ENCODE measurements at regions not wholly inside any gene's neighbourhood (a gene's known extent, or its start where the extent isn't known, plus 50 kb on each side); places are given as distances from the start of the nearest gene placed in this dataset.

GRCh38 chr15:93640411-93640962, 551.5 kb upstream of the RGMA start:
- H3K4me3 Mint-ChIP-seq, result no peak overlapping the region
- POLR2A ChIA-PET, result no interaction called here
- H3K4me3 ChIP-seq (ENCODE audit: control insufficient read depth in 1 of 2, extremely low read depth in 1 of 2, low read length in 1 of 2), result no peak overlapping the region
- no peaks in the 10 kb centered on the region for H3K36me3 ChIP-seq (ENCODE audit: control insufficient read depth in 2 of 2, extremely low read depth in 1 of 2, insufficient read depth in 1 of 2, low read length in 1 of 2)
- no peak overlapping the region for H3K27ac ChIP-seq (ENCODE audit: low read length)
- no peaks in the 10 kb centered on the region for H3K9me3 ChIP-seq
- peaks cover 4 to 9% of the 10 kb centered on the region in 2 donors for H3K27me3 Mint-ChIP-seq
- H3K4me1 Mint-ChIP-seq, result no peaks in the 10 kb centered on the region
- CTCF ChIA-PET, result no interaction called here
- H3K36me3 Mint-ChIP-seq, result no peaks in the 10 kb centered on the region
- no peaks in the 10 kb centered on the region for H3K4me1 ChIP-seq (ENCODE audit: control insufficient read depth in 1 of 2, extremely low read depth in 1 of 2, insufficient read depth in 2 of 2, low read length in 2 of 2)
- no peak for DNase-seq
- ATAC-seq (replicated peaks in 1 of 4), result no peak
- no peaks in the 10 kb centered on the region for H3K9me3 Mint-ChIP-seq
- H3K27me3 ChIP-seq (replicated peaks in 1 of 2; ENCODE audit: control insufficient read depth in 2 of 2, extremely low read depth in 1 of 2, insufficient read depth in 2 of 2, low read length in 1 of 2), result peaks cover 0 to 2% of the 10 kb centered on the region in 2 experiments
- no peak overlapping the region for H3K27ac Mint-ChIP-seq
- 40% methylated on average over 1 of the region's 4 CpGs for WGBS (ENCODE audit: insufficient coverage)

GRCh38 chr15:93631958-93632618, 543.1 kb upstream of the RGMA start:
- Histone ChIP-seq H3K4me1 (ENCODE audit: control insufficient read depth in 1 of 2, extremely low read depth in 1 of 2, insufficient read depth in 2 of 2, low read length in 2 of 2) (no peaks in the 10 kb centered on the region), H3K27me3 (replicated peaks in 1 of 2; ENCODE audit: control insufficient read depth in 2 of 2, extremely low read depth in 1 of 2, insufficient read depth in 2 of 2, low read length in 1 of 2) (no peaks in the 10 kb centered on the region), H3K27ac (ENCODE audit: low read length) (no peak overlapping the region), H3K9me3 (no peaks in the 10 kb centered on the region), H3K4me3 (ENCODE audit: control insufficient read depth in 1 of 2, extremely low read depth in 1 of 2, low read length in 1 of 2) (no peak overlapping the region), H3K36me3 (ENCODE audit: control insufficient read depth in 2 of 2, extremely low read depth in 1 of 2, insufficient read depth in 1 of 2, low read length in 1 of 2) (no peaks in the 10 kb centered on the region)
- H3K4me3 Mint-ChIP-seq, result no peak overlapping the region
- peaks cover 4 to 9% (median 4%) of the 10 kb centered on the region in 3 donors for H3K9me3 Mint-ChIP-seq
- no peak for ATAC-seq (replicated peaks in 1 of 4)
- CTCF ChIA-PET, result no interaction called here
- WGBS (ENCODE audit: insufficient coverage), result 65% methylated on average over 5 of the region's 9 CpGs
- no peak for DNase-seq
- H3K27me3 Mint-ChIP-seq, result peaks cover 0 to 6% of the 10 kb centered on the region in 2 donors
- H3K27ac Mint-ChIP-seq, result no peak overlapping the region
- no peaks in the 10 kb centered on the region for H3K36me3 Mint-ChIP-seq
- no peaks in the 10 kb centered on the region for H3K4me1 Mint-ChIP-seq
- POLR2A ChIA-PET, result no interaction called here

GRCh38 chr15:93619597-93619996, 530.6 kb upstream of the RGMA start:
- H3K27ac Mint-ChIP-seq, result no peak overlapping the region
- ChIA-PET CTCF (no interaction called here), POLR2A (no interaction called here)
- Histone ChIP-seq H3K27ac (ENCODE audit: low read length) (no peak overlapping the region), H3K4me3 (ENCODE audit: control insufficient read depth in 1 of 2, extremely low read depth in 1 of 2, low read length in 1 of 2) (no peak overlapping the region), H3K27me3 (replicated peaks in 1 of 2; ENCODE audit: control insufficient read depth in 2 of 2, extremely low read depth in 1 of 2, insufficient read depth in 2 of 2, low read length in 1 of 2) (peaks cover 0 to 2% of the 10 kb centered on the region in 2 experiments), H3K4me1 (ENCODE audit: control insufficient read depth in 1 of 2, extremely low read depth in 1 of 2, insufficient read depth in 2 of 2, low read length in 2 of 2) (no peaks in the 10 kb centered on the region), H3K9me3 (no peaks in the 10 kb centered on the region), H3K36me3 (ENCODE audit: control insufficient read depth in 2 of 2, extremely low read depth in 1 of 2, insufficient read depth in 1 of 2, low read length in 1 of 2) (no peaks in the 10 kb centered on the region)
- no peaks in the 10 kb centered on the region for H3K4me1 Mint-ChIP-seq
- H3K9me3 Mint-ChIP-seq, result no peaks in the 10 kb centered on the region
- 23% methylated on average over 3 of the region's 5 CpGs for WGBS (ENCODE audit: insufficient coverage)
- DNase-seq, result no peak
- H3K4me3 Mint-ChIP-seq, result no peak overlapping the region
- no peaks in the 10 kb centered on the region for H3K36me3 Mint-ChIP-seq
- no peak for ATAC-seq (replicated peaks in 1 of 4)
- H3K27me3 Mint-ChIP-seq, result peaks cover 13 to 23% of the 10 kb centered on the region in 2 donors

GRCh38 chr15:93617443-93617842, 528.4 kb upstream of the RGMA start:
- H3K27ac Mint-ChIP-seq, result no peak overlapping the region
- POLR2A ChIA-PET, result no interaction called here
- H3K36me3 Mint-ChIP-seq, result no peaks in the 10 kb centered on the region
- ATAC-seq (replicated peaks in 1 of 4) (no peak), DNase-seq (no peak)
- no peaks in the 10 kb centered on the region for H3K4me1 Mint-ChIP-seq
- Histone ChIP-seq H3K36me3 (ENCODE audit: control insufficient read depth in 2 of 2, extremely low read depth in 1 of 2, insufficient read depth in 1 of 2, low read length in 1 of 2) (no peaks in the 10 kb centered on the region), H3K4me3 (ENCODE audit: control insufficient read depth in 1 of 2, extremely low read depth in 1 of 2, low read length in 1 of 2) (no peak overlapping the region), H3K27ac (ENCODE audit: low read length) (no peak overlapping the region), H3K4me1 (ENCODE audit: control insufficient read depth in 1 of 2, extremely low read depth in 1 of 2, insufficient read depth in 2 of 2, low read length in 2 of 2) (no peaks in the 10 kb centered on the region), H3K27me3 (replicated peaks in 1 of 2; ENCODE audit: control insufficient read depth in 2 of 2, extremely low read depth in 1 of 2, insufficient read depth in 2 of 2, low read length in 1 of 2) (peaks cover 0 to 4% of the 10 kb centered on the region in 2 experiments), H3K9me3 (no peaks in the 10 kb centered on the region)
- no peak overlapping the region for H3K4me3 Mint-ChIP-seq
- H3K27me3 Mint-ChIP-seq, result peaks cover 14 to 31% of the 10 kb centered on the region in 2 donors
- no peaks in the 10 kb centered on the region for H3K9me3 Mint-ChIP-seq
- CTCF ChIA-PET, result no interaction called here

- H3K4me3 ChIP-seq (ENCODE audit: control insufficient read depth in 1 of 2, extremely low read depth in 1 of 2, low read length in 1 of 2), result no peak overlapping the region
- WGBS (ENCODE audit: insufficient coverage), result 87% methylated on average over 9 of the region's 11 CpGs
These were observed 525.5 kb upstream of the RGMA start for GRCh38 chr15:93614386-93615104.

GRCh38 chr15:93613386-93613785, 524.4 kb upstream of the RGMA start:
- DNase-seq (no peak), ATAC-seq (replicated peaks in 1 of 4) (no peak)
- Histone ChIP-seq H3K9me3 (no peaks in the 10 kb centered on the region), H3K36me3 (ENCODE audit: control insufficient read depth in 2 of 2, extremely low read depth in 1 of 2, insufficient read depth in 1 of 2, low read length in 1 of 2) (no peaks in the 10 kb centered on the region), H3K27ac (ENCODE audit: low read length) (no peak overlapping the region), H3K4me1 (ENCODE audit: control insufficient read depth in 1 of 2, extremely low read depth in 1 of 2, insufficient read depth in 2 of 2, low read length in 2 of 2) (no peaks in the 10 kb centered on the region), H3K27me3 (replicated peaks in 1 of 2; ENCODE audit: control insufficient read depth in 2 of 2, extremely low read depth in 1 of 2, insufficient read depth in 2 of 2, low read length in 1 of 2) (peaks cover 0 to 4% of the 10 kb centered on the region in 2 experiments), H3K4me3 (ENCODE audit: control insufficient read depth in 1 of 2, extremely low read depth in 1 of 2, low read length in 1 of 2) (no peak overlapping the region)
- Mint-ChIP-seq H3K27ac (no peak overlapping the region), H3K27me3 (peaks cover 14 to 21% of the 10 kb centered on the region in 2 donors), H3K36me3 (no peaks in the 10 kb centered on the region), H3K9me3 (no peaks in the 10 kb centered on the region), H3K4me3 (no peak overlapping the region), H3K4me1 (no peaks in the 10 kb centered on the region)
- ChIA-PET POLR2A (no interaction called here), CTCF (no interaction called here)
- no CpG with 5 or more reads among the region's 3 CpGs for whole genome bisulfite sequencing (ENCODE audit: insufficient coverage)

More at GRCh38 chr15:93614386-93615104, 525.5 kb upstream of the RGMA start:
- ChIA-PET POLR2A (no interaction called here), CTCF (no interaction called here)
- H3K27ac Mint-ChIP-seq, result no peak overlapping the region
- no peaks in the 10 kb centered on the region for H3K9me3 Mint-ChIP-seq
- DNase-seq (no peak), ATAC-seq (replicated peaks in 1 of 4) (no peak)
- no peaks in the 10 kb centered on the region for H3K36me3 Mint-ChIP-seq
- Histone ChIP-seq H3K4me1 (ENCODE audit: control insufficient read depth in 1 of 2, extremely low read depth in 1 of 2, insufficient read depth in 2 of 2, low read length in 2 of 2) (no peaks in the 10 kb centered on the region), H3K9me3 (no peaks in the 10 kb centered on the region), H3K36me3 (ENCODE audit: control insufficient read depth in 2 of 2, extremely low read depth in 1 of 2, insufficient read depth in 1 of 2, low read length in 1 of 2) (no peaks in the 10 kb centered on the region), H3K27me3 (replicated peaks in 1 of 2; ENCODE audit: control insufficient read depth in 2 of 2, extremely low read depth in 1 of 2, insufficient read depth in 2 of 2, low read length in 1 of 2) (peaks cover 0 to 4% of the 10 kb centered on the region in 2 experiments), H3K27ac (ENCODE audit: low read length) (no peak overlapping the region)
- H3K27me3 Mint-ChIP-seq, result peaks cover 14 to 26% of the 10 kb centered on the region in 2 donors
- H3K4me1 Mint-ChIP-seq, result no peaks in the 10 kb centered on the region
- no peak overlapping the region for H3K4me3 Mint-ChIP-seq

Measured in T-cell (primary cell).